WTC11 (cell line): ENCODE measurements at regions not wholly inside any gene's neighbourhood (a gene's known extent, or its start where the extent isn't known, plus 50 kb on each side); places are given as distances from the start of the nearest gene placed in this dataset.

ENCODE experiments used
- ATAC-seq: fragments of 200-7000 bp; cut with Tn5 transposase; 2 replicates; pipeline ENCODE4 v1.10.0; 2021; ENCODE audit warnings: mild to moderate bottlenecking, moderate library complexity
- CTCF ChIA-PET: fragments of 300-600 bp; sonication (Branson Sonifier 250); formaldehyde crosslinking; loops from one replicate; lab custom pipeline; 2021; ENCODE audit warnings: antibody characterized with exemption; lab: Charles Lee
- POLR2A ChIA-PET: fragments of 350-600 bp; sonication (Branson Sonifier 250); formaldehyde crosslinking; loops from one replicate; lab custom pipeline; 2021; ENCODE audit warnings: antibody characterized with exemption; lab: Charles Lee
- DNase-seq: peaks from one replicate; pipeline ENCODE4 v3.0.0; 2021; ENCODE audit warnings: low spot score
- H3K27ac Mint-ChIP-seq: 2 replicates; pipeline ENCODE4 v1.8.0; 2021; ENCODE audit warnings: mixed read lengths
- H3K27me3 Mint-ChIP-seq: 2 replicates; pipeline ENCODE4 v1.8.0; 2021; ENCODE audit warnings: low read depth, mild to moderate bottlenecking, moderate library complexity, mixed read lengths
- H3K36me3 Mint-ChIP-seq: 2 replicates; pipeline ENCODE4 v1.8.0; 2021; ENCODE audit warnings: mixed read lengths
- H3K4me1 Mint-ChIP-seq: 2 replicates; pipeline ENCODE4 v1.8.0; 2022; ENCODE audit warnings: mixed read lengths
- H3K4me3 Mint-ChIP-seq: 2 replicates; pipeline ENCODE4 v1.8.0; 2021; ENCODE audit warnings: mild to moderate bottlenecking, moderate library complexity, mixed read lengths
- H3K9me3 Mint-ChIP-seq: 2 replicates; pipeline ENCODE4 v1.8.0; 2021; ENCODE audit warnings: mixed read lengths
- ATF6 ChIP-seq: sonication (generic); formaldehyde crosslinking; IDR thresholded peaks from 2 replicates; pipeline ENCODE4 v1.8.1; 2023; ENCODE audit warnings: mild to moderate bottlenecking, missing genetic modification reagents
- CDX4 ChIP-seq: fragments of 250-450 bp; sonication (Bioruptor Pico); IDR thresholded peaks from 2 replicates; pipeline ENCODE4 v1.9.0; 2021; ENCODE audit warnings: moderate library complexity, mild to moderate bottlenecking, inconsistent platforms, borderline replicate concordance
- CREM ChIP-seq: sonication (generic); formaldehyde crosslinking; IDR thresholded peaks from 2 replicates; pipeline ENCODE4 v1.8.1; 2022; ENCODE audit warnings: mild to moderate bottlenecking, missing genetic modification reagents, moderate library complexity
- CTCF ChIP-seq: fragments of 200-600 bp; IDR thresholded peaks from 2 replicates; pipeline ENCODE4 v1.8.0; 2022; ENCODE audit warnings: antibody characterized with exemption
- ELF4 ChIP-seq: sonication (generic); formaldehyde crosslinking; IDR thresholded peaks from 2 replicates; pipeline ENCODE4 v1.8.1; 2022; ENCODE audit warnings: low read depth, mild to moderate bottlenecking, moderate library complexity, missing genetic modification reagents
- FOXP4 ChIP-seq: sonication (generic); formaldehyde crosslinking; IDR thresholded peaks from 2 replicates; pipeline ENCODE4 v1.8.0; 2022; ENCODE audit warnings: mild to moderate bottlenecking, missing genetic modification reagents
- GRHL2 ChIP-seq: fragments of 250-450 bp; sonication (Bioruptor Pico); IDR thresholded peaks from 2 replicates; pipeline ENCODE4 v1.8.0; 2022; ENCODE audit warnings: mild to moderate bottlenecking, moderate library complexity; ENCODE audit not compliant: insufficient replicate concordance, severe bottlenecking
- HMGA2 ChIP-seq: fragments of 250-450 bp; sonication (Bioruptor Pico); IDR thresholded peaks from 2 replicates; pipeline ENCODE4 v1.4.0; 2021; ENCODE audit warnings: mild to moderate bottlenecking, moderate library complexity
- JUN ChIP-seq: sonication (generic); formaldehyde crosslinking; IDR thresholded peaks from 2 replicates; pipeline ENCODE4 v1.8.0; 2023; ENCODE audit warnings: mild to moderate bottlenecking, missing genetic modification reagents
- MAX ChIP-seq: sonication (generic); formaldehyde crosslinking; IDR thresholded peaks from 2 replicates; pipeline ENCODE4 v1.8.0; 2022; ENCODE audit warnings: mild to moderate bottlenecking, missing genetic modification reagents
- NFE2L1 ChIP-seq: sonication (generic); formaldehyde crosslinking; IDR thresholded peaks from 2 replicates; pipeline ENCODE4 v1.8.1; 2023; ENCODE audit warnings: missing genetic modification reagents
- SOX15 ChIP-seq: fragments of 250-450 bp; sonication (Bioruptor Pico); IDR thresholded peaks from 2 replicates; pipeline ENCODE4 v1.9.0; 2021; ENCODE audit warnings: mild to moderate bottlenecking
- USF2 ChIP-seq: sonication (generic); formaldehyde crosslinking; IDR thresholded peaks from 2 replicates; pipeline ENCODE4 v1.8.1; 2023; ENCODE audit warnings: mild to moderate bottlenecking, missing genetic modification reagents, moderate library complexity
- ZMAT4 ChIP-seq: fragments of 250-450 bp; sonication (Bioruptor Pico); IDR thresholded peaks from 2 replicates; pipeline ENCODE4 v1.9.0; 2021; ENCODE audit warnings: mild to moderate bottlenecking
- ZNF121 ChIP-seq: sonication (generic); formaldehyde crosslinking; IDR thresholded peaks from 2 replicates; pipeline ENCODE4 v1.8.0; 2023; ENCODE audit warnings: missing genetic modification reagents
- ZNF396 ChIP-seq: fragments of 250-450 bp; sonication (Bioruptor Pico); IDR thresholded peaks from 2 replicates; pipeline ENCODE4 v1.8.0; 2021; ENCODE audit warnings: mild to moderate bottlenecking, moderate library complexity, borderline replicate concordance
- ZNF416 ChIP-seq: fragments of 250-450 bp; sonication (Bioruptor Pico); IDR thresholded peaks from 2 replicates; pipeline ENCODE4 v1.9.0; 2021; ENCODE audit warnings: mild to moderate bottlenecking, inconsistent platforms
- ZSCAN18 ChIP-seq: fragments of 250-450 bp; sonication (Bioruptor Pico); IDR thresholded peaks from 2 replicates; pipeline ENCODE4 v2.1.2; 2022; ENCODE audit warnings: mild to moderate bottlenecking, moderate library complexity

- ChIA-PET POLR2A (no interaction called here), CTCF (no interaction called here)
- ATAC-seq (no peak), DNase-seq (no peak)
- peaks cover 13% of the 10 kb centered on the region for H3K4me1 Mint-ChIP-seq
- H3K4me3 Mint-ChIP-seq: no peak overlapping the region
- no peaks in the 10 kb centered on the region for H3K36me3 Mint-ChIP-seq
- H3K27ac Mint-ChIP-seq: no peak overlapping the region
- no peaks in the 10 kb centered on the region for H3K9me3 Mint-ChIP-seq
- no peaks in the 10 kb centered on the region for H3K27me3 Mint-ChIP-seq
- TF ChIP-seq HMGA2 (CRISPR knock-in tag) (peak; percentile 96), MAX (CRISPR knock-in tag) (no peak)
These were observed 642.1 kb upstream of the CCDC179 start for GRCh38 chr11:23502389-23502788.

GRCh38 chr11:23502826-23503225, 642.6 kb upstream of the CCDC179 start:
- H3K27me3 Mint-ChIP-seq: no peaks in the 10 kb centered on the region
- no peak for TF ChIP-seq FOXP4 (CRISPR knock-in tag)
- TF ChIP-seq CTCF: no peak
- no peak for TF ChIP-seq CREM
- TF ChIP-seq HMGA2 (CRISPR knock-in tag): no peak
- no peak for TF ChIP-seq CDX4
- no peak for TF ChIP-seq SOX15
- TF ChIP-seq GRHL2 (CRISPR knock-in tag): no peak
- TF ChIP-seq ZNF396 (CRISPR knock-in tag): no peak
- no peak for TF ChIP-seq ELF4
- TF ChIP-seq USF2 (CRISPR knock-in tag): no peak
- TF ChIP-seq ATF6 (CRISPR knock-in tag): no peak
- TF ChIP-seq, all 79 proteins: peak for 0
- Mint-ChIP-seq H3K4me1 (peaks cover 13% of the 10 kb centered on the region), H3K9me3 (no peaks in the 10 kb centered on the region), H3K36me3 (no peaks in the 10 kb centered on the region), H3K27ac (no peak overlapping the region), H3K4me3 (no peak overlapping the region)
- ChIA-PET CTCF (no interaction called here), POLR2A (no interaction called here)
- ATAC-seq (no peak), DNase-seq (no peak)

- no peak overlapping the region for H3K27ac Mint-ChIP-seq
- H3K36me3 Mint-ChIP-seq: no peaks in the 10 kb centered on the region
- H3K4me3 Mint-ChIP-seq: no peak overlapping the region
- no peaks in the 10 kb centered on the region for H3K9me3 Mint-ChIP-seq
- ATAC-seq: no peak
- ChIA-PET POLR2A (no interaction called here), CTCF (no interaction called here)
- H3K4me1 Mint-ChIP-seq: peaks cover 3% of the 10 kb centered on the region
- H3K27me3 Mint-ChIP-seq: no peaks in the 10 kb centered on the region
- no peak for DNase-seq
- TF ChIP-seq ZNF416 (CRISPR knock-in tag) (no peak), USF2 (CRISPR knock-in tag) (no peak), ZNF396 (CRISPR knock-in tag) (no peak), CREM (no peak), ZNF121 (CRISPR knock-in tag) (no peak), JUN (no peak), ZMAT4 (CRISPR knock-in tag) (no peak), ZSCAN18 (no peak), NFE2L1 (CRISPR knock-in tag) (no peak)
These were observed 648.7 kb upstream of the CCDC179 start for GRCh38 chr11:23509023-23509422.
